Tongue (tissue), 1 donor: ENCODE measurements at regions not wholly inside any gene's neighbourhood (a gene's known extent, or its start where the extent isn't known, plus 50 kb on each side); places are given as distances from the start of the nearest gene placed in this dataset.

Experiments used
- DNase-seq: peaks from one replicate; pipeline ENCODE4 v3.0.0-alpha.2; 2015

DNA sequence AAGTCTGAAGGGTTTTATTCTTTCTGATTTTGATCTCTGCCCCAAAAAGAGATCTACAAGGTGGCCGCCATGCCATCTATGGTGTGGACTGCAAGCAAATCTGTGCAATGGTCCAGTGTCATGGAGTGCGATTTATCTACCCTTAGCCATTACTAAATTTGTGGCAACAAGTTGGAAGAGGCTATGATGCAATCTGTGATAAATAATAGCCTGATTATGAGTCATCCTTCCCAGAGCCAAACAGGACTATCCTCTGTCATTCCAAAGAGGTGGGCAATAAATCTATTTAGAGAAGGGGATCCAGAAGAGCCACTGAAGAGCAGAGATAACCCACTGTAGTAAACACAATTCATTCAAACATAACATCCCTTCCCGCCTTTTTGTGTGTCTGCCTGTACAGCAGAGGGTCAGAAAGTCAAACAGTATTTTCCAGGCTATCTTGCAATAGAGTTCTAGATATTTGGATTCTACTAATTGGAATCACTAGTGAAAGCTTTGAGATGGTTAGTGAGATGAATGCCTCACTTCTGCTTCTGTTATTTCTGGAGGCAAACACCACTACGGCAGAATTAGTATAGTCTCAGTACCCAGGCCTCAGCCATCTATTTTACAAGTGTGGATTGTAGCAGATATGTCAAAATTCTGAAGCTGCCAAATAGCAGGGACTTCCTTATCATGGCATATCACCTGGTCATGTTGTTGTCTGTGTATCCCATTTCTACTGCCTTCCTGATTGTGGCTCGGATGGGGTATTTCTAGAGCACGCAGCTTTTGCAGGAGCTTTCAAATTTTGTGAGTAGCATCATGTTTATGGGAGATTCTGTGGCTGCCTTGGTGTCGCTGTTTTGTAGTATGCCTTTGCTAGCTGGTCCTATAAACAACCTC, 192.0 kb downstream of the SMIM20 start:
- no peak for DNase-seq

DNA sequence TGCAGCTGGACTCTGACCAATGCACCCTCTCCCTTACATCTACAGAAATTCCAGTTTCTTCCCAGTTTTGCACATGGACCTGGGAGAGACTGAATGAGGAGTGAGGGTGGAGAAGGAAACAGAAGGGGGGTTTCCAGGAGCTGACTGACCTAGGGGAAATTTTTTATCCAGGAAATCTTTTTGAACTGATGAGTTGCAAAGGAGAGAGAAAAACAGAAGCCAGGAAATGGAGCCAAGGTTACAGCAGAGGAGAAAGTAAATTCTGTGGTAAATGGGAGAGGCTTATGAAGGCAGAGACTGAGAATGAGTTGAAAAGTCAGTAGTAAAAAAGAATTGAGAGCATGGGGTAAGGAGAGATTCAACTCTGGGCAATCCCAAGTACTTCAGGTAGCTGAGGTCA, 192.8 kb downstream of the SMIM20 start:
- no peak for DNase-seq

DNA sequence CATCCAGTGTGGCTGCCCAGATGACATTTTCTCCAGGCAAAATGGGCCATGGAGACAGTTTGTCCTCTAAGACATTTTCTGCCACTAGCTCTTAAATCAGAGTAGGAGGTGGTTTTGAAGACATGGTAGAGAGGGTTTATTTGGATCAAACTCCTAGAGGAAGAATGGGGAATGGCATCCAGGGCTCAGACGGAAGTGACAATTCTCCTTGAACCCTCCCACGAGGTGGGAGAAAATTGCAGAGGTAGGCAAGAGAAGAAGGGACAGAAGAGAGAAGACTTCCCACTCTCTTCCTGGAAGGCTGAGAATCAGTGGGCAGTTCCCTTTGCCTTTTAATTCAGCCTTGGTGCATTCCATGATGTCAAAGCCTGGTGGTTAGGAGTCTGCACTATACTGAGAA, 194.0 kb downstream of the SMIM20 start:
- no peak for DNase-seq

DNA sequence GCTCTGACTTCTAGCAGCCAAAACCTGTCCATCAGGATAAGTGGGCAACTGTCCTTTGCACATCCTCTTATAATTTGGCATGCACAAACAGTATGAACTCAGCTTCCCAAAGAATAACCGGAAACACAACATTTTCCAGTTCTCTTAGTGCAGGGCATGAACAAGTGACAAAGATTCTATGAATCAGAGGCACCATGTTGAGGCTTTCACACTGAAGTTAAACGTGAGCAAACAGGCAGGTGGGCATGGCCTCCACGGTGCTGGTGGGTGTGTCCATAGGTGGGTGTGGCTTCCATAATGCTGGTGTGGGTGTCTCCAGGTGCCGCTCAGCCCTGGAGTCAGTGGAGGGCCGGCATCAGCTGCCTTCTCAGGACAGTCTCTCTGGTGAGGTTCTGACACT, 196.5 kb downstream of the SMIM20 start:
- DNase-seq, result no peak

DNA sequence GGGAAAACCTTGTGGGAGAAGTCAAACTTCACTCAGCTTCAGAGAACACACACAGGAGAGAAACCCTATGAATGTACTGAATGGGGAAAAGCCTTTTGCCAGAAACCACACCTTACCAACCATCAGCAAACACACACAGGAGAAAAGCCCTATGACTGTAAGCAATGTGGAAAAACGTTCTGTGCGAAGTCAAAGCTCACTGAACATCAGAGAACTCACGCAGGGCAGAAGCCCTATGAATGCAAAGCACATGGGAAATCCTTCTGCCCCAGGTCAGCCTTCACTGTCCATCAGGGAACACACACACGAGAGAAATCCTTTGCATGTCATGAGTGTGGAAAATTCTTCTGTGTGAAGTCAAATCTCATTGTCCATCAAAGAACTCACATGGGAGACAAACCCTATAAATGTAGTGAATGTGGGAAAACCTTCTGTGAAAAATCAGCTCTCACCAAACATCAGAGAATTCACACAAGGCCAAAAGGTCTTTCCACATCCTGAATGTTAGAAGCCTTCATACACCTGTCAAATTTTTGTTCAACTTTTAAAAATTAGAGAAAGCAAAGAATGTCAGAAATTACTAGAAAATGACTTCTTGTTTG, 199.4 kb downstream of the SMIM20 start:
- no peak for DNase-seq

DNA sequence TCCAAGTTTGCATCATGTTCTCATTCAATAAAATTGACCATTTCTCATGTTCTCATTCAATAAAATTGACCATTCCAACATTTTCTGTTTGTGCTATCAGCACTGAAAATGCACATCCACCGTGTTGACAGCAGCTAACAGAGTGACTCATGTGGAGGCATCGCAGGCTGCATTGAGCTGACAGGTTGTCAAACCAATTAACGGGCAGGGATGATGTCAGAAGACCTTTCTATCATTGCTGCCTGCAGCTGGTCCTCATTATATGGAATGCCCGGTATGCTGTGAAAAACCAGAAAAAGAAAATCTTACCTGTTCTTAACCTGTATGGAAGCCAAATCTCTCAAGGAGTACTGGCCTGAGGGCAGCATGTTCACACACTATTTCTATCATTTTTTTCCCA, 202.0 kb downstream of the SMIM20 start:
- no peak for DNase-seq

DNA sequence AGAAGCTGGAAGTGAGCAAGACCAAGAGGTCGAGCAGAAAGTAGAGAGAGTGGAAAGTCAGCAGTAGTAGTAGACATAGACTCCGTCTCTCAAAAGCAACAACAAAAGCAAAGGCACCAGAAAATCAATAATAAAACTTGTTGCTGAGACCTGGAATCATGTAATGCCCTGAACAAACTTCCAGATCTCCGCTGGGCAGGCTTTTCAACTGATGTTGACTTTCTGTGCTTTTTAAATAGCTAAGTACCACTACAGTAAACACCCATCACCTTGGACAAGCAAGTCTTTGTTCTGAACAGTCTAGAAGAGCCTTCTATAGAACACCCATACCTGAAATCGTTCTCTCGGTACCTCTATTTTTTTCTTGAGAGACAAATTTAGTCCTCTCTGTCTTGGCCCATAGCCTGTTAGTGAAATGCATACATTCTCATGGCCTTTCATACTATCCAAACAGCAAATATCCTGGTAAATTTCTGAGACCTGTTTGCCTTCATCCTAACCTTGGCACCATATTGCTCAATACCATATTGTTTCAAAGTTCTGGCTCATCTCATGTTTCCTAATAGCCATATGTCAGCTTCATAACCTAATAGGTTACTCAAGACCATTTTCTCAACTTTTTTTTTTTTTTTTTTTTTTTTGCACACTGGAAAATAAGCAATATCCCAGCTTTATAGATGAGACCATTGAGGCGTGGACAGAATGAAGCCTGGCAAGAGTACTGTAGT, 200.6 kb upstream of the RBPJ start:
- DNase-seq, result no peak

DNA sequence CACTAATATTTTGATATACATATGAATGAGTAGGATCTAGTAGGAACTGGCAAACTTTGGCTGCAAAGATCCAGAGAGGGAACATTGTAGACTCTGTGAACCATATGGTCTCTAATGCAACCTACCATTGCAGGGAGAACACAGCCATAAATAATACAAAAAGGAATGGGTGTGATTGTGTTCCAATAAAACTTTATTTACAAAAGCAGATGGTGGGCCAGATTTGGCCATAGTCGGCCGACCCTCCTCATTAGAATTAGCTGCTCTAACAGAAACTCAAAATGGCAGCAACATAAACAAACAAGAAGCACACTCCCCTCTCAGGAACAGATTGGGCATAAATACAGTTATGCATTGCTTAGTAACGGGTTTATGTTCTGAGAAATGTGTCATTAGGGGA, 198.1 kb upstream of the RBPJ start:
- DNase-seq, result no peak

DNA sequence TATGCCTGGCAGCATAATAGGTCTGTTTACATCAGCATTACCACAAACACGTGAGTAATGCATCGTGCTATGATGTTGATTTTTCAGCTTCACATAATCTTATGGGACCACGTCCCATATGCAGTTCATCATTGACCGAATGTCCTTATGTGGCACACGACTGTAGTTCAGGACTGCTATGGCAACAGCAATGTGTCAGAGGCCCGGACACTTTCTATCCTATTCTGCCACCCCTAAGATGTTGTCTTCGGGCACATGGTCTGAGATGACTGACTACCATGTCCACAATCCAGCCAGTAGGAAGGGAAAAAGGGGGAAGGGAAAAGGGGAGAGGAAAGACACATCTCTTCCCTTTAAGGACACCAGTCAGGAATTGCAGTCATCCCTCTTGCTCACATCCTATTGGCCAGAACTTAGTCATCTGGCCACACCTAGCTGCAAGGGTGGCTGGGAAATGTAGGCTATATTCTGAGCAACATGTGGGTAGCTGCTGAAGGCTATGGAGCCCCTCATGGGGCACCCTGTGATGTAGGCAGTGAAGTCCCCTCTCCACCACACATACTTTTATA, 196.0 kb upstream of the RBPJ start:
- DNase-seq, result no peak

DNA sequence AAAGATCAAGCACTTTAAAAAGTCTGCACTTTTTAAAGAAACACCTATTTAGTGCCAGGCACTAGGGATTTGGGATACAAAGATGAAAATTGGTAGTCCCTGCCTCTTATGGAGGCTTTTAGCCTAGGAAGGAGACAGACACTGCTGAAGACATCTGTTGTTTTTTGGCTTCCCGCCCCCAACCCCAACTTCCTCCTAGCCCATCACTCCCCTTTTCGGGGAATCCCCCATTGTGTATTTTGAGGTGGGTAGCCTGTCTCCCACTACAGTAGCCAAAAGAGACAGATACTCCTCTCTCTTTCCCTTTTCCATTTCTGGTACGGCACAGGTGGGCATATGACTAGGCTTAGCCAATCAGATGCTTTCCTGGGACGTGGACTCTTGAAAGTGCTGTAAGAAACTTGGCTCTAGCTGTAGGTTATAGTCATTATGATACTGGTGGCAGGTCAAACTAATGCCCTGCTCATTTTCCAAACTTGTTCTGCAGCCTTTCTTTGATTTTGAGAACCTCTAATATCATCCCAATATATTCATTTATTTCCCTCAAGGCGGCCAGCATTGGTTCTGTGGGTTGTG, 194.6 kb upstream of the RBPJ start:
- DNase-seq, result no peak

DNA sequence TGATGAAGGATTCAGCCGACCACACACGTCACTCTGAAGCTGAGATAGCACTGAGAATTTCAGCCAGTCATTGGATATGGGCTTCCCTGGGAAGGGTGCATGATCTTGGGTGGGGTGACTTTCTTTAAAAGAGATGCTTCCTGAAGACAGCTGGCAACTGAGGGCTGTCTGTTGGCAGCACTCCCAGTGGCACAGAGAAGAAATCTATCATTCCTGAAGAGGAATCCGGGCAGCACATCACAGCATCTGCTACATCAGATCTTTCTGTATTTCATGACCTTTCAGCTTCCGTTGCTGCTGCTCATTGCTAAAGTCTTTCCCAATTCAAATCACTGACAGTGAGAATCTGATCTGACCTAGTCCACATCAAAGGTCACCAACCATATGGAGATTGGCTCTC, 193.8 kb upstream of the RBPJ start:
- peak; percentile 66 for DNase-seq

DNA sequence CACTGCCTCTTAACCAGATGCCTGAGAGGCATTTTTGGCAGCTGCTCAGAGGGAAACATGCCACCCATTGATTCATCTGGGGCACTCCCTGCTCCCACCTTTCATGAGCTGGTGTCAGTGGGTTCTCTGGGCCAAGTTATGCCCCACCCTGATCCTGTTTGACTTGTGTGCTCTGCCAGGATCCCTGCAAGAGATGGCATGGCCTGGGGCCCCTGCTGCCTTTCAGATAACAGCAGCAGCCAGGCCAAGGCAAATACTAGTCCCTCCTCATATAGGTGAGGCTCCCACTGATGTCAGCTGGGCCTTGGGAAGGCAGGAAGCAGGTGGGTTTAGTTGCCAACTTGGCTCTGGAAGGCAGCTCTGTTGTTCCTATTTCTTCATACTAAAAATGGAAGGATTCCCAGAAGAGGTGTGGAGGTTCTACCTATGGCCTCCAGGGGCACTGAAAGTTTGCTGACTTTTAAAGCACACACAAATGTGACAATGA, 192.9 kb upstream of the RBPJ start:
- DNase-seq, result peak; percentile 40

DNA sequence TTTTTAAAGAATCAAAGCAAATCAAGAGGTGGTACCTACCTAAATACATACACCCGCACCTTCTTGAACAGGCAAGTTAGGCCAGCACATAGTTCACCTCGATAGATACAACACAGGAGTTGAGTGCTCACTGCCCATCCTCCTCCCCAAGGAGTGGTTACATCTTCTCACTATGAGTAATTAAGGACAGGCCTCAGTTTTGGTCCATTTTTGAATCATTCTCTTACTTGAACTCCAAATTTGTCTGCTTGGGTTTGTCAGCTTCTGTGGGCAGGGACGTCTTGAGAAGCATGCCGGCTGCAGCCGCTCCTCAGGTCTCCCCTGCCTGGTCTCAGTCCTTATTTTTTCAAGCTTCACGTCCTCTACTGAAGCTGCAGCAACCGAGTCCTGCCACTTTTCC, 190.6 kb upstream of the RBPJ start:
- no peak for DNase-seq

DNA sequence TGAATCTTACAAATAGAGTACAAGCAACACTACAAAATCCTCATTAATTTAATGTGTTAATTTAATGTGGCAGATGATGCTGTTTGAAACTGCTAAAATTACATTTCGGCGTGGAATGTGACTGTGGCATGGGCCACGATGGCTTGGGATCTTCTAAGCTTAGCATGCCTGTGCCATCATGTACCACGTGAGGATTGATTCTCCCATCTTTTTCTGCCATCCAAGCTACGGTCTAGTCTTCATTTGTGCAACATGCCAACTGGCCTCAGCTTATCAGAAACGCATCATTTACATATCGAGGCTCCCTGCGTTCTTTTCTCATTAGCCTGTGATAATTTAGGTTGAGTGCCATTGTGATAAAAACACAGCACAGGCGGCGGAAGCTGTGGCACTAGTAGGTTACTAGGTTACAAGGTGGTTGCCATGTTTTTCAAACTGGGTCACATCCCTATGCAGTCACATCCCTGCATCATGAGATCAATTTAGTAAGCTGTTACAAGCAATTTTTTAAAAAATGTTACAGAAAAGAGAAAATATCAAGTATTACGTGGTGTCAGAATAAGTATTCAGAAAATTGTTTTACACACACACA, 189.9 kb upstream of the RBPJ start:
- no peak for DNase-seq

DNA sequence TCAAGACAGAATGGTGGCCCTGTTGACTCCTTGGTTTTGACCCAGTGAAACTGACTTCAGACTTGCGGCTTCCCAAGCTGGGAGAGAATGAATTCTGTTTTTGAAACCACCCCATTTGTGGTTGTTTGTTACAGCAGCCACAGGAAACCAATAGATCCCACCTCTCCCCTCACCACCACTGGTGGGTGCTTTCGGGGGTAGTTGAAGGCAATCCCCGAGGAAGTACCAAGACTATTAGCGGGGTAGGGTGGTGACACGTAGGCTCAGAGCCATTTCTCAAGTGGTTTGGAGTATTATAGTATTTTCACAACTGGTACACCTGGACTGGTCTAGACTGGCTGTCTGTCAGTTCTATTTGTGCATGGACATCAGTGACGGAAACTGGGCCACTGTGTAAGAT, 189.1 kb upstream of the RBPJ start:
- DNase-seq, result no peak

DNA sequence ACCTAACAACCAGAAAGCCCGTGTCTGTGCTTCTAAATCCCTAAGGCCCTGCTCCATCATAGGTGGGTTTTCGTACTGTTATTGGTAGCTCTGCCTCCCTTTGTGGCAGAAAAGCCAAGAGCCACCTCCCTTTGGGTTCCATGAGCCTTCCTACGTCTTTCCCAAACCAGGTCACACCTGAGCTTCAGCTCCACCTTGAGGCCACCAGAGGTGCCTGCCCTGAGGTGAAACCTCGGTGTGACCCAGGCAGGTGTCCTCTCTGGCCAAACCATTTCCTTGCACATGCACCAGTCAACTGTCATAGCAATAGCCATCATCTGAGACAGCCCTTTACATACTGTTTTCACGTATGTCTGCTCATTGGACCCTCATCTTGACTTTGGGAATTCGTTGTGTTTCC, 188.0 kb upstream of the RBPJ start:
- no peak for DNase-seq

DNA sequence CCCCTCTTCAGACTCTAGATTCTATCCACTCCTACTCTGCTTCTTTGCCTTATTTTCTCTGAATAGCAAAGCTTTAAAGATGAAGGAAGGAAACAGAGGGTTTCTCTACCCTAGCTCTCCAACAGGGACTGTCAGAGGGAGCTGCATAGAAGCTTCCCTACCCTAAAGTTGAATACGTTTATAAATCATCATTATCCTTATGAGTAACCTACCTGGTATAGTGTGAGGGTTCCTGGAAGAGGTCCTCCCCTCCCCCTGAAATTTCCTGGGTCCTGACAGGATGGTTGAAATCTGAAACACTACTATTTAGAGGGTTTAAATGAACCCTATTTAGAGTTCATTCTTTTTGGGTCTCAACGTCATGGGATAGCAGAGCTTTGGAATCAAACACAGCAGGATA, 187.0 kb upstream of the RBPJ start:
- no peak for DNase-seq

DNA sequence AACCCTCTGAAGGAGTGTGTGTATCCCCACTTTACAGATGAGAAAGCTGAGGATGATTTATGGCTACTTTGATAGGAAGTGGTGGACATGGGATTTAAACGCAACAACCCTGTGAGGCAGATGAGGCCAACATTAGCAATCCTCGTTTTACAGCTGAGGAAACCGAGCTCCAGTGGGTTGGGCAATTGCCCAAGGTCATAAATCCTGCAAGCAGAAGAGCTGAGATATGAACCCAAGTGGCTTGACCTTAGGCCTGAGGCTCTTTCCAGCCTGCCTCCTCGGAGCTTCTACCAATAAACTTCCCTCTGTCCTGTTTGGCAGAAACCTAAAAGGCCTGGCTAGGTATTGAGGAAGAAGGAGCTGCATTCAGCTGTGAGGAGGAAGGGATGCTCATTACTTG, 185.5 kb upstream of the RBPJ start:
- no peak for DNase-seq

DNA sequence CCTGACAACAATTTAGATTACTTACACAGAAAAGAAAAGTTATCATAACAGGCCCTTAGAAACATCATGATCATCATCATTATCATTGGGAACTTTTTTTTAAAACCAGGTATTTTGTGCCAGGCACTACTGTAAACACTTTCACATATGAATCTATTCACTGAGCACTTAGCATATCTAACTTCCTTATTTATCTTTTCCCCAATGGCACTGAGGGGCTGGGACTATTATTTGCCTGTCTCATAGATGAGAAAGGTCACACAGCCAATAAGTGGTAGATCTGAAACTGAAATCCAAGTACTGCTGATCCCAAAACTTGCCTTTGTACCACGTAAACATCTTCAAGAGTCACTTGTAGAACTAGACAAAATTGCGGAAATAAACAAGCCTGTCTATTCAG, 184.2 kb upstream of the RBPJ start:
- no peak for DNase-seq

DNA sequence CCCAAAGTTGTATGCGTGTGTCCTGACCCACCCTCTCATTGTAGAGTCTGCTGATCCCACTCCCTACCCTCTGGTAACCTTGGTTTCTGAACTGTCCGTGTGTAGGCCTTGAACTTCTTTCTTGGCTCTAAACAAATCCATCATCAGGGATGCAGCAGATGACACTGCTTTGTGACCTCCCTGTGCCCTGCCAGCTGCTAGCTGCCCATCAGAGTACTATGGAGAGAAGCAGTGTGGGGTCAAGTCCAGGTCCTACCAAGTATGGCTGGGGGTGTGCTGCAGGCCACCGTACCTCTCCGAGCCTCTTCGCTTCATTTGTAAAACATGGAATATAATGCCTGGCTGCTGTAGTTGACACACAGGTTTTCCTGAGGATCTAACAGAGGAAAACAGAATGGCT, 183.5 kb upstream of the RBPJ start:
- DNase-seq, result peak; percentile 46

DNA sequence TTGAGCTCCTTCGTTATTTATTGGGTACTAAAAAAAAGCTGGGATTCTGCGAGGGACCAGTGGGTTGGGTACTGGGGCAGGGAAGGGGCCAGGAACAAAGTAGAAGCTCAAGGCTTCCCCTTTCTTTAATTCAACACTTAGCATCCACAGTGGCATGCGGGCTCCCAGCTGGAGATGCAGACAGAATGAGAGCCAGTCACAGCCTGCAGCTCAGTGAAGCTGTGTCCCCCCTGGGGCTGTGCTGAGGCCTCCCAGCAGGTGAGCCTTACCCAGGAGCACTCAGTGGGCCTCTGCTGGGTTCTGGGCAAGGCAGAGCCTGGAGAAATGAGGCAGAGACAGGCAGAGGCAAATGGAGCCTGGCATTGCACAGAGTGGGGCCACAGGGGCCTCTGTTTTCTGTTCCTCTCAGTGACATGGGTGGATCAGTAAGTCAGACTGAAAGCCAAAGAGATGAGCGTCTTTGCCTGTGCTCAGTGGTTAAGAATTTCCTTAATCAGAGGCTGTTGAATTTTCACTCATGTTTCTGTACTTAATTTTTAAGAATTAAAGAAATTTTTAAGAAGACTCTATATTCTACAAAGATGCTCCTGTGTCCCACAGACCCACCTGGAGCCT, 181.4 kb upstream of the RBPJ start:
- peak; percentile 16 for DNase-seq
